Medulla oblongata (tissue), 1 donor: ENCODE measurements at regions not wholly inside any gene's neighbourhood (a gene's known extent, or its start where the extent isn't known, plus 50 kb on each side); places are given as distances from the start of the nearest gene placed in this dataset.

Experiments used
- DNase-seq: peaks from one replicate; pipeline ENCODE4 v3.0.0-alpha.2; 2015; ENCODE audit errors: extremely low spot score

- no peak for DNase-seq
These were observed 99.0 kb upstream of the GJB5 start for GRCh38 chr1:34655875-34656240.

GRCh38 chr1:34656299-34656698 is 98.5 kb upstream of the GJB5 start:
- no peak for DNase-seq

GRCh38 chr1:34656731-34657130 is 98.1 kb upstream of the GJB5 start:
- DNase-seq, result no peak

GRCh38 chr1:34657266-34657665 is 97.6 kb upstream of the GJB5 start:
- DNase-seq, result no peak

- DNase-seq, result no peak
These were observed 97.0 kb upstream of the GJB5 start for GRCh38 chr1:34657849-34658248.

GRCh38 chr1:34663031-34663430 is 91.8 kb upstream of the GJB5 start:
- DNase-seq, result no peak

- DNase-seq, result no peak
These were observed 86.8 kb upstream of the GJB5 start for GRCh38 chr1:34668063-34668462.

GRCh38 chr1:34670982-34671381 is 83.9 kb upstream of the GJB5 start:
- no peak for DNase-seq

- DNase-seq, result no peak
These were observed 83.0 kb upstream of the GJB5 start for GRCh38 chr1:34671887-34672286.

- peak; percentile 51 for DNase-seq
These were observed 73.1 kb upstream of the GJB5 start for GRCh38 chr1:34681480-34682451.

GRCh38 chr1:34682452-34683223 is 72.2 kb upstream of the GJB5 start:
- no peak for DNase-seq

GRCh38 chr1:34683616-34684015 is 71.2 kb upstream of the GJB5 start:
- DNase-seq, result no peak

GRCh38 chr1:34684266-34684665 is 70.6 kb upstream of the GJB5 start:
- no peak for DNase-seq

- no peak for DNase-seq
These were observed 69.6 kb upstream of the GJB5 start for GRCh38 chr1:34685225-34685624.

- no peak for DNase-seq
These were observed 68.3 kb upstream of the GJB5 start for GRCh38 chr1:34686531-34686930.

GRCh38 chr1:34688006-34688741 is 66.7 kb upstream of the GJB5 start:
- DNase-seq, result no peak

- DNase-seq, result no peak
These were observed 64.6 kb upstream of the GJB5 start for GRCh38 chr1:34690269-34690668.

- DNase-seq, result no peak
These were observed 61.8 kb upstream of the GJB5 start for GRCh38 chr1:34693081-34693480.

- no peak for DNase-seq
These were observed 60.5 kb upstream of the GJB5 start for GRCh38 chr1:34694383-34694782.

GRCh38 chr1:34695580-34695979 is 59.3 kb upstream of the GJB5 start:
- DNase-seq, result no peak

- no peak for DNase-seq
These were observed 58.6 kb upstream of the GJB5 start for GRCh38 chr1:34696230-34696629.

- DNase-seq, result no peak
These were observed 57.9 kb upstream of the GJB5 start for GRCh38 chr1:34696981-34697380.
